ENCODE measurements at regions not wholly inside any gene's neighbourhood (a gene's known extent, or its start where the extent isn't known, plus 50 kb on each side); places are given as distances from the start of the nearest gene placed in this dataset.

DNA sequence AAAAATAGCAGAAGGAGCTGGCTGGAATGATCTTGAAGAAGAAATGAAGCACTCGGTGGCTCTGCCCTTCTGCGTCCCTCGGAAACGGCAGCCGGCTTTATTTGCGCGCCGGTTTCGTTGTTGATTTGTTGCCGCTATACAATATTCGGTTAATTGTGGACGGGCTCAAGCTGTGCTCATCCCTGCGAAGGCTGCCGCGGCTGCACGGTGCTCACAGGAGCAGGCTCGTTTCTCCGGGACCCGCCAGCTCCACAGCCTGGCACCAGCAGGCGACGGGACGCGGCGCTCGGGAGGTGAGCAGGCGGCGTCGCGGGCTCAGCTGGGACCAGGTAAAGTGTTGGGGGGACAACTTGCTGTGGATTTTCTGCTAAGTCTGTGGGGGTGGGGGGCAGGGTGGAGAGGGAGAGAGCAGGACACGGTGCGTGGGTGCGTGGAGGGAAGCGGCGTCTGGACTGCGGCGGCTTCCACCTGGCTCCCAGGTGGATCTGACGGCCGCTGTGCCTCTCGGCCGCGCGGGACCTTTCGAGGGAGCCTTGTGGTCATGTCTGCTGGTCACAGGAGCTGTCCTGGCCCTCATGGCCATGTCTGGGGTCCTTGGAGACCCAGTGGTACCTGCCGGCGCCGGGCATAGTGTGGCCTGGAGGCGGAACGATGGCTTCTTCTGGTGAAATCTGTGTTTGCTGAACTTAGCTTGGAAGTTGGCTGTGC is 90.9 kb downstream of the TEX29 start:
- TF ChIP-seq EP300 (conservative IDR thresholded peaks at IDR 0.05; ENCODE audit: poor library complexity, severe bottlenecking) (no peak), MXI1 (conservative IDR thresholded peaks at IDR 0.05; ENCODE audit: poor library complexity, severe bottlenecking) (no peak), POLR2AphosphoS5 (IDR thresholded peaks at IDR 0.05) (no peak), EZH2 (IDR thresholded peaks at IDR 0.05; ENCODE audit: borderline replicate concordance, insufficient read depth, low read length, poor library complexity, severe bottlenecking) (no peak)
- TF ChIP-seq, protein P1, sequence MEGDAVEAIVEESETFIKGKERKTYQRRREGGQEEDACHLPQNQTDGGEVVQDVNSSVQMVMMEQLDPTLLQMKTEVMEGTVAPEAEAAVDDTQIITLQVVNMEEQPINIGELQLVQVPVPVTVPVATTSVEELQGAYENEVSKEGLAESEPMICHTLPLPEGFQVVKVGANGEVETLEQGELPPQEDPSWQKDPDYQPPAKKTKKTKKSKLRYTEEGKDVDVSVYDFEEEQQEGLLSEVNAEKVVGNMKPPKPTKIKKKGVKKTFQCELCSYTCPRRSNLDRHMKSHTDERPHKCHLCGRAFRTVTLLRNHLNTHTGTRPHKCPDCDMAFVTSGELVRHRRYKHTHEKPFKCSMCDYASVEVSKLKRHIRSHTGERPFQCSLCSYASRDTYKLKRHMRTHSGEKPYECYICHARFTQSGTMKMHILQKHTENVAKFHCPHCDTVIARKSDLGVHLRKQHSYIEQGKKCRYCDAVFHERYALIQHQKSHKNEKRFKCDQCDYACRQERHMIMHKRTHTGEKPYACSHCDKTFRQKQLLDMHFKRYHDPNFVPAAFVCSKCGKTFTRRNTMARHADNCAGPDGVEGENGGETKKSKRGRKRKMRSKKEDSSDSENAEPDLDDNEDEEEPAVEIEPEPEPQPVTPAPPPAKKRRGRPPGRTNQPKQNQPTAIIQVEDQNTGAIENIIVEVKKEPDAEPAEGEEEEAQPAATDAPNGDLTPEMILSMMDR (IDR thresholded peaks at IDR 0.05; ENCODE audit: poor library complexity, severe bottlenecking), result no peak
